ENCODE measurements at regions not wholly inside any gene's neighbourhood (a gene's known extent, or its start where the extent isn't known, plus 50 kb on each side); places are given as distances from the start of the nearest gene placed in this dataset.
"Not testable (repeated sequence)": the region's sequence is repeated elsewhere in the genome, so short reads cannot be mapped to it uniquely, and the experiment has no call there.

DNA sequence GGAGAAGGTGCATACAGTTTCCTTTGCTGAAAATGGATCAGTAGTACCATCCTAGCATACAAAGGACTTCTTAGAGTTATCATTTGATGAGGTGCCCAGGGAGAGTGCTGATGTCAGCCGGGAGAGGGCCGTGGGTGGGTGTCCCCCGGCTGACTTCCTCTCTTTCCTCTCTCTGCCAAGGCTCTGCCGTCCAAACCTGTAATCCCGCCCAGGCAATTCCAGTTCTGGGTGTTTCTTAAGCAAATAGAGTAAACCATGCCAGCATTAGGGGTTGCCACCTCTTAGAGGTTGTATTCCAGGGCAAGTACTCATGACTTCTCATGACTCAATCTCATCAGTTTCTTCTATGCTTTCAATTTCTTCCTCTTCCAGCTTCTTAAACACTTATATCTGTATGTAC is 117.2 kb downstream of the GATA6 start:
- Histone ChIP-seq H3K79me2 (ENCODE audit: insufficient read depth, low read length) (no peaks in the 10 kb centered on the region), H3K4me1 (ENCODE audit: insufficient read depth, low read length) (no peaks in the 10 kb centered on the region), H3K27ac (ENCODE audit: low read length) (no peak overlapping the region), H3K36me3 (ENCODE audit: insufficient read depth, low read length) (no peaks in the 10 kb centered on the region), H3K9ac (ENCODE audit: low read depth, low read length) (no peak overlapping the region), H3K4me3 (ENCODE audit: low read depth in 1 of 2, low read length in 2 of 2) (no peak overlapping the region), H2AFZ (ENCODE audit: low read depth, low read length) (no peak overlapping the region), H3K9me3 (ENCODE audit: insufficient read depth, low read length, severe bottlenecking) (no peaks in the 10 kb centered on the region), H4K20me1 (ENCODE audit: insufficient read depth, low read length) (no peaks in the 10 kb centered on the region), H3K27me3 (ENCODE audit: insufficient read depth, low read length, poor library complexity) (no peaks in the 10 kb centered on the region), H3K4me2 (ENCODE audit: insufficient read depth, low read length) (no peak overlapping the region)
- no peak for DNase-seq
- no peak for ATAC-seq (ENCODE audit: insufficient read depth, low read depth)
- no peak for TF ChIP-seq EZH2 (IDR thresholded peaks at IDR 0.05; ENCODE audit: borderline replicate concordance, low read depth, low read length, severe bottlenecking)
- TF ChIP-seq, protein P1, sequence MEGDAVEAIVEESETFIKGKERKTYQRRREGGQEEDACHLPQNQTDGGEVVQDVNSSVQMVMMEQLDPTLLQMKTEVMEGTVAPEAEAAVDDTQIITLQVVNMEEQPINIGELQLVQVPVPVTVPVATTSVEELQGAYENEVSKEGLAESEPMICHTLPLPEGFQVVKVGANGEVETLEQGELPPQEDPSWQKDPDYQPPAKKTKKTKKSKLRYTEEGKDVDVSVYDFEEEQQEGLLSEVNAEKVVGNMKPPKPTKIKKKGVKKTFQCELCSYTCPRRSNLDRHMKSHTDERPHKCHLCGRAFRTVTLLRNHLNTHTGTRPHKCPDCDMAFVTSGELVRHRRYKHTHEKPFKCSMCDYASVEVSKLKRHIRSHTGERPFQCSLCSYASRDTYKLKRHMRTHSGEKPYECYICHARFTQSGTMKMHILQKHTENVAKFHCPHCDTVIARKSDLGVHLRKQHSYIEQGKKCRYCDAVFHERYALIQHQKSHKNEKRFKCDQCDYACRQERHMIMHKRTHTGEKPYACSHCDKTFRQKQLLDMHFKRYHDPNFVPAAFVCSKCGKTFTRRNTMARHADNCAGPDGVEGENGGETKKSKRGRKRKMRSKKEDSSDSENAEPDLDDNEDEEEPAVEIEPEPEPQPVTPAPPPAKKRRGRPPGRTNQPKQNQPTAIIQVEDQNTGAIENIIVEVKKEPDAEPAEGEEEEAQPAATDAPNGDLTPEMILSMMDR (IDR thresholded peaks at IDR 0.05; ENCODE audit: borderline replicate concordance, extremely low read depth, low read length, poor library complexity, severe bottlenecking): no peak

DNA sequence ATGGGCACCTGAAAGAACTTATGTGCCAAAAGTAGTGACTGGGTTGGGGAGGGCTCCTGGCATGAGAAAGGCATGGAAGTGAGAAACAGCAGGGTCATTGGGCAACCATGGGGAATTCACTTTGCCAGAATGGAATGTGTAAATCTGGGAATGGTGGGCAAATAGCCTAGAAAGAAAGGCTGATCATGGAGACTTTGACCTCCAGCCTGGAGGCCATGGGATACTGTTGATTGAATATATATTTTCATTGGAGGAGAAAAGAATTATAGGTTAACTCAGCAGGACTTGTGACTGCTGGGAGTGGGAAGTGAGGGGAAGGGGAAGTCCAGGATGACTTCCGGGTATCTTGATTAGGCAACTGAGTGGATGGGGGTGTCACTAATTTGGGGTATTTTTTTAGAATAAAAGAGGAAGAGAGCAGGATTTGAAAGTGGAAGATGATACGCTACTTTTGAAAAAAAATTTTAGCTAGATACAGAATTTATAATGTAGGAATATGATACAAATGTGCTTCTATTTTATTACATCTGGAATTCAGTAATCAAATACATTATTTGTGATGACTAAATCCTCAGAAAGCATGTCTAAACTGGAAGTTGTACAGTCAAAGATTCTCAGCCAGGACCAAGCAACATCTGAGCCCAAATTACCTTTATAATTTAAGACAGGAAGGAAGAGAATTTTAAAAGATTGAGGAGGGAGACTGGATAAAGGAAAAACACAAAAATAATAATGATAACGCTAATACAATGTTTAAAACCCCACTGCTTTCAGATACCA is 116.2 kb downstream of the GATA6 start:
- no peak overlapping the region for H3K9ac ChIP-seq (ENCODE audit: low read depth, low read length)
- no peak overlapping the region for H2AFZ ChIP-seq (ENCODE audit: low read depth, low read length)
- H3K27me3 ChIP-seq (ENCODE audit: insufficient read depth, low read length, poor library complexity): no peaks in the 10 kb centered on the region
- no peak overlapping the region for H3K4me3 ChIP-seq (ENCODE audit: low read depth in 1 of 2, low read length in 2 of 2)
- DNase-seq (no peak), ATAC-seq (ENCODE audit: insufficient read depth, low read depth) (no peak)
- H3K27ac ChIP-seq (ENCODE audit: low read length): no peak overlapping the region
- H4K20me1 ChIP-seq (ENCODE audit: insufficient read depth, low read length): no peaks in the 10 kb centered on the region
- no peak for TF ChIP-seq EZH2 (IDR thresholded peaks at IDR 0.05; ENCODE audit: borderline replicate concordance, low read depth, low read length, severe bottlenecking)
- TF ChIP-seq, protein P1 (IDR thresholded peaks at IDR 0.05; ENCODE audit: borderline replicate concordance, extremely low read depth, low read length, poor library complexity, severe bottlenecking): no peak
- no peaks in the 10 kb centered on the region for H3K79me2 ChIP-seq (ENCODE audit: insufficient read depth, low read length)
- H3K4me2 ChIP-seq (ENCODE audit: insufficient read depth, low read length): no peak overlapping the region
- no peaks in the 10 kb centered on the region for H3K36me3 ChIP-seq (ENCODE audit: insufficient read depth, low read length)
- no peaks in the 10 kb centered on the region for H3K4me1 ChIP-seq (ENCODE audit: insufficient read depth, low read length)
- no peaks in the 10 kb centered on the region for H3K9me3 ChIP-seq (ENCODE audit: insufficient read depth, low read length, severe bottlenecking)

- DNase-seq (no peak), ATAC-seq (ENCODE audit: insufficient read depth, low read depth) (no peak)
Observed at GRCh38 chr18:22284581-22285360, 115.4 kb downstream of the GATA6 start.

DNA sequence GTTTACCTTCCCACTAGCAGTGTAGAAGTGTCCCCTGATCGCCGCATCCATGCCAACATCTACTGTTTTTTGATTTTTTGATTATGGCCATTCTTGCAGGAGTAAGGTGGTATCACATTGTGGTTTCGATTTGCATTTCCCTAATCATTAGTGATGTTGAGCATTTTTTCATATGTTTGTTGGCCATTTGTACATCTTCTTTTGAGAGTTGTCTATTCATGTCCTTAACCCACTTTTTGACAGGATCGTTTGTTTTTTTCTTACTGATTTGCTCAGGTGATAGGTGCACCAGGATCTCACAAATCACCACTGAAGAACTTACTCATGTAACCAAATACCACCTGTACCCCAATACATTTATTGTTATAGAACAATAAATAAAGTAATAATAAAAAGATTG is 114.5 kb downstream of the GATA6 start:
- not testable (repeated sequence) for H2AFZ ChIP-seq (ENCODE audit: low read depth, low read length); H3K9me3 ChIP-seq (ENCODE audit: insufficient read depth, low read length, severe bottlenecking); H3K36me3 ChIP-seq (ENCODE audit: insufficient read depth, low read length); H3K4me2 ChIP-seq (ENCODE audit: insufficient read depth, low read length); H3K27ac ChIP-seq (ENCODE audit: low read length); H3K4me1 ChIP-seq (ENCODE audit: insufficient read depth, low read length); H3K4me3 ChIP-seq (ENCODE audit: low read depth in 1 of 2, low read length in 2 of 2); H3K9ac ChIP-seq (ENCODE audit: low read depth, low read length); ATAC-seq (ENCODE audit: insufficient read depth, low read depth); DNase-seq; H4K20me1 ChIP-seq (ENCODE audit: insufficient read depth, low read length); H3K79me2 ChIP-seq (ENCODE audit: insufficient read depth, low read length); H3K27me3 ChIP-seq (ENCODE audit: insufficient read depth, low read length, poor library complexity)

More at GRCh38 chr18:22284581-22285360, 115.4 kb downstream of the GATA6 start:
- no peak overlapping the region for H3K27ac ChIP-seq (ENCODE audit: low read length)
- no peaks in the 10 kb centered on the region for H3K4me1 ChIP-seq (ENCODE audit: insufficient read depth, low read length)
- no peaks in the 10 kb centered on the region for H3K9me3 ChIP-seq (ENCODE audit: insufficient read depth, low read length, severe bottlenecking)
- H3K4me3 ChIP-seq (ENCODE audit: low read depth in 1 of 2, low read length in 2 of 2): no peak overlapping the region
- no peak for TF ChIP-seq EZH2 (IDR thresholded peaks at IDR 0.05; ENCODE audit: borderline replicate concordance, low read depth, low read length, severe bottlenecking)
- TF ChIP-seq, protein P1 (IDR thresholded peaks at IDR 0.05; ENCODE audit: borderline replicate concordance, extremely low read depth, low read length, poor library complexity, severe bottlenecking): no peak
- H3K27me3 ChIP-seq (ENCODE audit: insufficient read depth, low read length, poor library complexity): no peaks in the 10 kb centered on the region
- no peak overlapping the region for H3K4me2 ChIP-seq (ENCODE audit: insufficient read depth, low read length)
- H2AFZ ChIP-seq (ENCODE audit: low read depth, low read length): no peak overlapping the region
- H3K9ac ChIP-seq (ENCODE audit: low read depth, low read length): no peak overlapping the region
- no peaks in the 10 kb centered on the region for H4K20me1 ChIP-seq (ENCODE audit: insufficient read depth, low read length)
- H3K36me3 ChIP-seq (ENCODE audit: insufficient read depth, low read length): no peaks in the 10 kb centered on the region
- no peaks in the 10 kb centered on the region for H3K79me2 ChIP-seq (ENCODE audit: insufficient read depth, low read length)
